ENCODE measurements at regions not wholly inside any gene's neighbourhood (a gene's known extent, or its start where the extent isn't known, plus 50 kb on each side); places are given as distances from the start of the nearest gene placed in this dataset.

- no peak for ATAC-seq
These were observed 57.5 kb upstream of the TMCC3 start for GRCh38 chr12:94707892-94708291.

GRCh38 chr12:94707036-94707435 lies 56.7 kb upstream of the TMCC3 start:
- no peak for ATAC-seq

GRCh38 chr12:94706250-94706661 lies 55.9 kb upstream of the TMCC3 start:
- peak; percentile 29 for ATAC-seq

- no peak for ATAC-seq
These were observed 55.3 kb upstream of the TMCC3 start for GRCh38 chr12:94705676-94706075.

- ATAC-seq: no peak
These were observed 54.3 kb upstream of the TMCC3 start for GRCh38 chr12:94704452-94705306.

- no peak for ATAC-seq
These were observed 52.3 kb upstream of the TMCC3 start for GRCh38 chr12:94702696-94703095.

GRCh38 chr12:94701711-94702110 lies 51.4 kb upstream of the TMCC3 start:
- no peak for ATAC-seq

- no peak for ATAC-seq
These were observed 50.3 kb upstream of the TMCC3 start for GRCh38 chr12:94700662-94701061.

Measured in esophagus mucosa (tissue), 1 donor.